ENCODE measurements at regions not wholly inside any gene's neighbourhood (a gene's known extent, or its start where the extent isn't known, plus 50 kb on each side); places are given as distances from the start of the nearest gene placed in this dataset.

Small RNA genes lying in the stretch of these regions (small RNA-seq; reads per million reads assigned to genes)
- gene RF00019 (0 to 1.2 (median 0) reads per million in 3 experiments), gene RN7SKP107 (0 reads per million in 3 experiments)

Data from neural cell (in vitro differentiated cells).